ENCODE measurements at regions not wholly inside any gene's neighbourhood (a gene's known extent, or its start where the extent isn't known, plus 50 kb on each side); places are given as distances from the start of the nearest gene placed in this dataset.
"Not testable (repeated sequence)": the region's sequence is repeated elsewhere in the genome, so short reads cannot be mapped to it uniquely, and the experiment has no call there.

- H3K4me3 ChIP-seq (ENCODE audit: low read length); H3K9me3 ChIP-seq (ENCODE audit: control insufficient read depth, low read depth, low read length): not testable (repeated sequence)
These were observed 825.6 kb upstream of the TPTE start for GRCh38 chr21:9695759-9696158.

GRCh38 chr21:9697751-9698150, 823.6 kb upstream of the TPTE start:
- not testable (repeated sequence) for DNase-seq; H3K4me3 ChIP-seq (ENCODE audit: low read length)
- WGBS (ENCODE audit: insufficient coverage, low lambda C conversion rate), result no CpG with 5 or more reads among the region's 8 CpGs

More at GRCh38 chr21:9695759-9696158, 825.6 kb upstream of the TPTE start:
- H3K27me3 ChIP-seq (ENCODE audit: control insufficient read depth, insufficient read depth, low read length); H3K27ac ChIP-seq (ENCODE audit: low read length); H3K4me1 ChIP-seq (ENCODE audit: control insufficient read depth, insufficient read depth, low read length); H3K36me3 ChIP-seq (ENCODE audit: control insufficient read depth, insufficient read depth, low read length); DNase-seq: not testable (repeated sequence)
- WGBS (ENCODE audit: insufficient coverage, low lambda C conversion rate), result 81% methylated on average over 3 of the region's 6 CpGs

GRCh38 chr21:9705016-9705415, 816.4 kb upstream of the TPTE start:
- WGBS (ENCODE audit: insufficient coverage, low lambda C conversion rate), result 80% methylated on average over 6 of the region's 44 CpGs
- not testable (repeated sequence) for DNase-seq; H3K4me3 ChIP-seq (ENCODE audit: low read length); H3K27ac ChIP-seq (ENCODE audit: low read length); H3K4me1 ChIP-seq (ENCODE audit: control insufficient read depth, insufficient read depth, low read length); H3K9me3 ChIP-seq (ENCODE audit: control insufficient read depth, low read depth, low read length); H3K36me3 ChIP-seq (ENCODE audit: control insufficient read depth, insufficient read depth, low read length); H3K27me3 ChIP-seq (ENCODE audit: control insufficient read depth, insufficient read depth, low read length)

More at GRCh38 chr21:9697751-9698150, 823.6 kb upstream of the TPTE start:
- H3K36me3 ChIP-seq (ENCODE audit: control insufficient read depth, insufficient read depth, low read length); H3K4me1 ChIP-seq (ENCODE audit: control insufficient read depth, insufficient read depth, low read length); H3K27ac ChIP-seq (ENCODE audit: low read length); H3K9me3 ChIP-seq (ENCODE audit: control insufficient read depth, low read depth, low read length); H3K27me3 ChIP-seq (ENCODE audit: control insufficient read depth, insufficient read depth, low read length): not testable (repeated sequence)

- H3K27me3 ChIP-seq (ENCODE audit: control insufficient read depth, insufficient read depth, low read length); H3K36me3 ChIP-seq (ENCODE audit: control insufficient read depth, insufficient read depth, low read length); H3K4me3 ChIP-seq (ENCODE audit: low read length); H3K27ac ChIP-seq (ENCODE audit: low read length); H3K9me3 ChIP-seq (ENCODE audit: control insufficient read depth, low read depth, low read length); DNase-seq; H3K4me1 ChIP-seq (ENCODE audit: control insufficient read depth, insufficient read depth, low read length): not testable (repeated sequence)
- WGBS (ENCODE audit: insufficient coverage, low lambda C conversion rate), result 66% methylated on average over 4 of the region's 63 CpGs
These were observed 815.9 kb upstream of the TPTE start for GRCh38 chr21:9705455-9705854.

GRCh38 chr21:9724542-9724941, 796.8 kb upstream of the TPTE start:
- WGBS (ENCODE audit: insufficient coverage, low lambda C conversion rate), result 14% methylated on average over 1 of the region's 6 CpGs
- not testable (repeated sequence) for H3K4me1 ChIP-seq (ENCODE audit: control insufficient read depth, insufficient read depth, low read length); H3K27ac ChIP-seq (ENCODE audit: low read length); H3K27me3 ChIP-seq (ENCODE audit: control insufficient read depth, insufficient read depth, low read length); H3K36me3 ChIP-seq (ENCODE audit: control insufficient read depth, insufficient read depth, low read length); H3K4me3 ChIP-seq (ENCODE audit: low read length); DNase-seq; H3K9me3 ChIP-seq (ENCODE audit: control insufficient read depth, low read depth, low read length)

GRCh38 chr21:9727187-9727586, 794.2 kb upstream of the TPTE start:
- WGBS (ENCODE audit: insufficient coverage, low lambda C conversion rate), result no CpG with 5 or more reads among the region's 3 CpGs
- not testable (repeated sequence) for DNase-seq; H3K36me3 ChIP-seq (ENCODE audit: control insufficient read depth, insufficient read depth, low read length); H3K27me3 ChIP-seq (ENCODE audit: control insufficient read depth, insufficient read depth, low read length); H3K4me1 ChIP-seq (ENCODE audit: control insufficient read depth, insufficient read depth, low read length); H3K27ac ChIP-seq (ENCODE audit: low read length); H3K9me3 ChIP-seq (ENCODE audit: control insufficient read depth, low read depth, low read length); H3K4me3 ChIP-seq (ENCODE audit: low read length)

GRCh38 chr21:9728219-9728992, 793.0 kb upstream of the TPTE start:
- H3K27me3 ChIP-seq (ENCODE audit: control insufficient read depth, insufficient read depth, low read length); H3K36me3 ChIP-seq (ENCODE audit: control insufficient read depth, insufficient read depth, low read length); H3K9me3 ChIP-seq (ENCODE audit: control insufficient read depth, low read depth, low read length); DNase-seq; H3K4me3 ChIP-seq (ENCODE audit: low read length); H3K4me1 ChIP-seq (ENCODE audit: control insufficient read depth, insufficient read depth, low read length); H3K27ac ChIP-seq (ENCODE audit: low read length): not testable (repeated sequence)
- 72% methylated on average over 3 of the region's 5 CpGs for WGBS (ENCODE audit: insufficient coverage, low lambda C conversion rate)

- no peaks in the 10 kb centered on the region for H3K4me1 ChIP-seq (ENCODE audit: control insufficient read depth, insufficient read depth, low read length)
- H3K27me3 ChIP-seq (ENCODE audit: control insufficient read depth, insufficient read depth, low read length), result no peaks in the 10 kb centered on the region
- no peak overlapping the region for H3K4me3 ChIP-seq (ENCODE audit: low read length)
- DNase-seq, result no peak
- 68% methylated on average over 3 of the region's 3 CpGs for WGBS (ENCODE audit: insufficient coverage, low lambda C conversion rate)
- peaks cover 7% of the 10 kb centered on the region for H3K9me3 ChIP-seq (ENCODE audit: control insufficient read depth, low read depth, low read length)
- H3K36me3 ChIP-seq (ENCODE audit: control insufficient read depth, insufficient read depth, low read length), result no peaks in the 10 kb centered on the region
- no peak overlapping the region for H3K27ac ChIP-seq (ENCODE audit: low read length)
These were observed 790.5 kb upstream of the TPTE start for GRCh38 chr21:9730866-9731265.

- not testable (repeated sequence) for DNase-seq; H3K27ac ChIP-seq (ENCODE audit: low read length); H3K4me1 ChIP-seq (ENCODE audit: control insufficient read depth, insufficient read depth, low read length); H3K36me3 ChIP-seq (ENCODE audit: control insufficient read depth, insufficient read depth, low read length); H3K9me3 ChIP-seq (ENCODE audit: control insufficient read depth, low read depth, low read length); H3K4me3 ChIP-seq (ENCODE audit: low read length); H3K27me3 ChIP-seq (ENCODE audit: control insufficient read depth, insufficient read depth, low read length)
- 84% methylated on average over 3 of the region's 5 CpGs for WGBS (ENCODE audit: insufficient coverage, low lambda C conversion rate)
These were observed 790.1 kb upstream of the TPTE start for GRCh38 chr21:9731317-9731716.

- H3K36me3 ChIP-seq (ENCODE audit: control insufficient read depth, insufficient read depth, low read length); H3K27me3 ChIP-seq (ENCODE audit: control insufficient read depth, insufficient read depth, low read length); H3K9me3 ChIP-seq (ENCODE audit: control insufficient read depth, low read depth, low read length); DNase-seq; H3K4me1 ChIP-seq (ENCODE audit: control insufficient read depth, insufficient read depth, low read length); H3K27ac ChIP-seq (ENCODE audit: low read length); H3K4me3 ChIP-seq (ENCODE audit: low read length): not testable (repeated sequence)
- WGBS (ENCODE audit: insufficient coverage, low lambda C conversion rate), result 29% methylated on average over 1 of the region's 3 CpGs
These were observed 788.8 kb upstream of the TPTE start for GRCh38 chr21:9732605-9733004.

Data from large intestine (tissue), 3 donors.